Middle frontal gyrus (tissue), 1 donor: ENCODE measurements at regions not wholly inside any gene's neighbourhood (a gene's known extent, or its start where the extent isn't known, plus 50 kb on each side); places are given as distances from the start of the nearest gene placed in this dataset.
"Not testable (repeated sequence)": the region's sequence is repeated elsewhere in the genome, so short reads cannot be mapped to it uniquely, and the experiment has no call there.

Experiments
- DNase-seq: peaks from one replicate; pipeline ENCODE4 v3.0.0-alpha.2; 2015; ENCODE audit warnings: low spot score; ENCODE audit errors: extremely low spot score

DNA sequence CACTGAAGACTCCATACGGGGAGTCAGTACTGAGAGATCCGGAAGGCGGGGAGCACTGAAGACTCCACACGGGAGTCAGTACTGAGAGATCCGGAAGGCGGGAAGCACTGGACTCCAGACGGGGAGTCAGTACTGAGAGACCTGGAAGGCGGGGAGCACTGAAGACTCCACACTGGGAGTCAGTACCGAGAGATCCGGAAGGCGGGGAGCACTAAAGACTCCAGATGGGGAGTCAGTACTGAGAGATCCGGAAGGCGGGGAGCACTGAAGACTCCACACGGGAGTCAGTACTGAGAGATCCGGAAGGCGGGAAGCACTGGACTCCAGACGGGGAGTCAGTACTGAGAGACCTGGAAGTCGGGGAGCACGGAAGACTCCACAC lies 77.2 kb downstream of the DLL1 start:
- not testable (repeated sequence) for DNase-seq

DNA sequence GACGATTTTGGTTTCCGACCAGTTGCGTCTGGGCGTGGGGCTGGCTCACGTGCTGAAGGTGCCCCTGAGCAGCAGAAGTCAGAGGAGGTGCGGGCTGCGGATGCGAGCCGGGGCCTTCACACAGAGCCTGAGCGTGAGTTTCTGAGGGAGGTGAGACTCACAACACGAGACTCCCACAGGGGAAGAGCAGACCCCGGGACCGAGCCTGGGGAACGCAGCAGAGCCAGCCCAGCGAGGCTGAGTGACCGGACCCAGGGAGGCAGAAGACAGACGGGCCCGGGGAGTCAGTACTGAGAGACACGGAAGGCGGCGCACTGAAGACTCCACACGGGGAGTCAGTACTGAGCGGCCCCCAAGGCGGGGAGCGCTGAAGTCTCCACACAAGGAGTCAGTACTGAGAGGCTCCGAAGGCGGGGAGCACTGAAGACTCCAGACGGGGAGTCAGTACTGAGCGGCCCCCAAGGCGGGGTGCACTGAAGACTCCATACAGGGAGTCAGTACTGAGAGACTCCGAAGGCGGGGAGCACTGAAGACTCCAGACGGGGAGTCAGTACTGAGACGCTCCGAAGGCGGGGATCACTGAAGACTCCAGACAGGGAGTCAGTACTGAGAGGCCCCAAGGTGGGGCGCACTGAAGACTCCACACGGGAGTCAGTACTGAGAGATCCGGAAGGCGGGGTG lies 77.8 kb downstream of the DLL1 start:
- no peak for DNase-seq

DNA sequence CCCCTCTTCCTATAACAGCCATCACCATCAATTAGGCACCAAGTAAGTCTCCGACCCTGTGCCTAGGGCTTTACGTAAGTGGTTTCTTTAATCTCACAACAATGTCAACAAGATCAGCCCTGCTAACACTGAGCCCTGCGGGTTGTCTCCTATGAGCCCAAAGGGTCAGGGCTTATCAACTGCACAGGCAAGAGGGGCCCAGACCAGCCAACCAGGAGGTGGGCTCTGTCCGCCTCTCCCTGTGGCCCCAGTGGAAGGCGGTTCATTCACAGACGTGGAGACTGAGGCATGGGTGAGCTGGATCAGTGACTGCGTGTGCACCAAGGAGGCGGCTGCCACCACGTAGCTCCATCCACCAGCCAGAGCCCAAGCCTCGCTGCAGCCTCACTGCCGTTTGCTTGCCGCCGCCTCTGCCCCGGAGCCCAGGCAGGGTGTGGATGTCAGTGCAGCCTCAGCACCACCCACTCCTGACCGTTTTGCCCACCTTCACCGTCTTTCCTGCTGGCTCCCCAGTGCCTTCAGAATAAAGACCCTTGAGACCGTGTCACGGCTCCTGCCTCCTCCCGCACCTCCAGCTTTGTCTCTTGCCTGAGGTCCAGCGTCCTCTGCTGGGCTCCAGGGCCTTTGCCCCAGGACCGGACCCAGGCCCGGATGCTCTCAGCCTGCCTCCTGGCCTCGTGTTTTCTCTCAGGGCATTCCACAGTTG lies 78.7 kb downstream of the DLL1 start:
- DNase-seq: no peak

GRCh38 chr6:170211404-170212025 lies 79.4 kb downstream of the DLL1 start:
- DNase-seq: no peak

DNA sequence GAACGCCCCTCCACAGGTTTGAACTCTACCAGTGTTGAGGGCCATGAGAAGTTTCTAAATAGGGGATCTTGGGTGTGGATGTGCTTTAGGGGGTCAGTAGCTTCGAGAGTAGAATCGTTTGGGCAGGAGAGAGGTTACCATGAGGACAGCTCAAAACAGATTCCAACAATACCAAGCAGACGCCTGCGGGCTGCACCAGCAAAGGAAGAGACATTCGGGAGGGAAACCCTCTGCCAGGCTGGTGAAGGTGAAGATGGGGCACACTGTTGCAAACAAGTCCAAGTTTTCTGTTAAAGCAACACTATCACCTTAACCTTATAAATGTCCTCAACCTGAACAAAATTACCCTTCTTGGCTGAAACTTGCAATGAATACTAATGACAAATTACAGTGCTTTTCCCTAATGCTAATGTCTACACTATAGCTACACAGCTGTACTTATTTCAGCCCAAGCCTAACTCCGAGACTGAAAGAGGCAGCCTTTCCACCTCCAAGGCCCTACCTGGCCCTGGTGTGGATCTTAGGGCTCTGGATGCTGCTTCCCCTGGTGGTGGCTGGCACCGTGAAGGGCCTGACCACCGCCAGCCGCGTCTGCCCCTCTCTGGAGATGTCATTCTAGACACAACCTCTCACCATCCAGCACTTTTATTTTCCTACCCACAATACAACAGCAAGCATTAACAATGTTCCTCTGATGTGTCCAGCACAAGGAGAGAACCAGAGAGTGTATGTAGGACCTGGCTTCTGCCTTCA lies 80.1 kb downstream of the DLL1 start:
- DNase-seq: no peak

DNA sequence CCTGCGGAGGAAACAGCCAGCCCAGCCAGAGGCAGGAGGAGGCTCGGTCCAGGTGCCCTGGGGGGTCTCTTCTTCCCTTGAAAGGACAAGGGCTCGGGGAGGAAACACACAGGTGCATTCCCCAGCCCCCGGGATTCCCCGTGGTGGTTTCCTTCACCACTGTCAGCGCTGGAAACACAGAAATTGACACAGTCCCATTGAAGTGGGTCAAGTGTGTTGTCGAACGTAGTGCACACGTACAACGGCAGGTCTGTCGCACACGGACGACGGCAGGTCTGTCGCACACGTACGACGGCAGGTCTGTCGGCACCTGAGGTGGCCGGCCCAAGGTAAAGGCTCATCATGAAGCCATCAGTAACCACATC lies 80.9 kb downstream of the DLL1 start:
- no peak for DNase-seq

DNA sequence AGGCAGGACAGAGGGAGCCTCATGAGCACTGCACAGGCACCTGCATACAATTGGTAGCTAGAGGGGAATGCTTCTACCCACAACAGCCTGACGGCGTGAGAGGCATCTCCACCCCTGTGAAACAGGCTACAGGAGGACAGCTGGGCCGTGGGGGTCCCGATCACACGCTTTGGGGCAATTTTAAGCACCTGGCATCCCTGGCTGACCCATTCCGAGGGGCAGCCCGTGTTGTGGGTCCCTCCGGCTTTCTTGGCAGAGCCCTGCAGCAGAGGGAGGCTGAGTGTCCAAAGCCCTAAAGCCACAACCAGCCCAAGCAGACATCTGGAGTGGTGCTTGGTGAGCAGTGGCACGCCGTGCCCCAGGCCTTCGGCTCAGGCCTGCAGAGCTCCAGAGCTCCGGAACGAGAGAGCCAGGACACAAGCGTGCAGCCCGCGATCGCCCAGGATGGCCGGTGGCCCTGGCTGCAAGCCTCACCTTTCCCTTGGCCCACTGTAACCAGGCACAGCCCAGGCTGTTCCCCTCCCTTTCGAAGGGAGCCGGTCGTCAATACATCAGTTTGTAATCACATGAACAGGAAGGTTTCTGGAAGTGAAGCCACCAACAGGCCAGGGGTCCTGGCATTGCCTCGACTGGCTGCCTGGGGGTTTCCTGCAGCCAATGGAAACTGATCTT lies 81.4 kb downstream of the DLL1 start:
- DNase-seq: no peak

- no peak for DNase-seq
Measured at GRCh38 chr6:170208651-170209353, 82.1 kb downstream of the DLL1 start.

GRCh38 chr6:170208182-170208601 lies 82.7 kb downstream of the DLL1 start:
- no peak for DNase-seq

- DNase-seq: no peak
Measured at GRCh38 chr6:170207586-170208181, 83.2 kb downstream of the DLL1 start.

DNA sequence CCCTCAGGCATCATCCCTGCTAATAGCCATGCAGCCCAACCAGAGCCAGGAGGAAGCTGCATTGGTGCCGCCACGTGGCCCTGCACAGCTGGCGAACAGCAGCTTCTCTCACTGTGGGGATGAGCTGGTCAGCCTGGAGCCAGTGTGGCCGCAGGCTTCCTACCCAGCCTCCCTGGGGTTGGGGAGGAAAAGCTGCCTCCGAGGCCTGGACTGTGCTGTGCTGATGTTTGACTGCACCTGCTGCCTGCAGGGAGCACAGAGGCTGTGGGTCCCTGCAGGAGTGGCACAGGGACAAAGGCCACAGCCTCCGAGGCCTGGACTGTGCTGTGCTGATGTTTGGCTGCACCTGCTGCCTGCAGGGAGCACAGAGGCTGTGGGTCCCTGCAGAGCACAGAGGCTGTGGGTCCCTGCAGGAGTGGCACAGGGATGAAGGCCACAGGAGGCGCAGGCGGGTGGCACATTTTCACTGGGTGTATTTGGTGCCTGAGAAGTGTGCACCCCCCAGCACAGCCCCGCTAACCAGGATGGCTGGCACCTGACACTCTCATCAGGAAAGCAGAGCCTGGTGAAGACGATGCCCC lies 83.9 kb downstream of the DLL1 start:
- DNase-seq: no peak

GRCh38 chr6:170206317-170206621 lies 84.6 kb downstream of the DLL1 start:
- no peak for DNase-seq

DNA sequence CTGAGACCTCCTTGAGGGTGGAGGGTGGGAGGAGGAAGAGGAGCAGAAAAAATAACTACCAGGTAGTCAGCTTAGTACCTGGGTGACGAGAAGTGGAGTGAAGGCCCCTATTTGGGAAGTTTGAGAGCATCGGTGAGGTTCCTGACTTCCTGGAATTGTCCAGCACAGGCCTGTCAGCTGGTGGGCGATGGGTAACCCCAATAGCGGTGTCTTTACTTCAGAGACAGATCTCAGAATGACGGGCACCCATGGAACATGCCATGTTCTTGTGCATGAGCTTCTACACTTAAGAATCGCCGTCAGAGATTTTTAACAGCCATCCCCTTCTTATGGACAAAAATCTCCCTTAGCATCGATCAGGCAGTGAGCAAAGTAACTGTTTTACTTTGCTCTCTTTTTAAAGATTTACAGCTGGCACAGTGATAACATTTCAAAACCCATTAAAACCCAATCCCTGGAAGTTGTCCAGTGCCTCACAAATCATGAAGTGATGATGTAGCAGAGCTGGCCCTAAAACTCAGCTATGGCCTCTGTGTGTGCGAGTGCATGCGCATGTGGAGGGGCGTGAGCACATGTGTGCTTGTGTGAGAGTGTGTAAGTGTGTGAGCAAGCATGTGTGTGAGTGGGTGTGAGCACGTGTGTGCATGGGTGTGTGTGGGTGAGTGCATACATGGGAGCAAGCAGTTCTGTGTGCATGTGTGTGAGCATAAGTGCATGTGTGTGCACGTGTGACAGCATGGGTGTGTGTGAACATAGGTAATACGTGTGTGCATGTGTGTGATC lies 85.2 kb downstream of the DLL1 start:
- DNase-seq: no peak

GRCh38 chr6:170205126-170205525 lies 85.8 kb downstream of the DLL1 start:
- DNase-seq: no peak

GRCh38 chr6:170203212-170203611 lies 87.7 kb downstream of the DLL1 start:
- DNase-seq: no peak

- DNase-seq: no peak
Measured at GRCh38 chr6:170202416-170203135, 88.3 kb downstream of the DLL1 start.

DNA sequence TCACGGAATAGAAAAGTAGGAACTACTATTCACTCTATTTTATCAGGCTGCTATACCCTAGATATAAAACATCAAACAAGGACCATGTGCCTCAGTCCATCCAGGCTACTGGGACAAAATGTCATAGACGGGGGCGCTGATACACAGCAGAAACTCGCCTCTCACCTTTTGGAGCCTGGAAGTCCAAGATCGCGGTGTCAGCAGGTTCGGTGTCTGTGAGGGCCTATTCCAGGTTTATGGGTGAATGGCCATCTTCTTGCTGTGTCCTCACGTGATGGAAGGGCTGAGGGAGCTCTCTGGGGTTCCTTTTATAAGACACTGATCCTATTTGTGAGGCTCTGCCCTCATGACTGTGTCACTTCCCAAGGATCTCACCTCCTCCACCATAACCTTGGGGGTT lies 89.5 kb downstream of the DLL1 start:
- no peak for DNase-seq

DNA sequence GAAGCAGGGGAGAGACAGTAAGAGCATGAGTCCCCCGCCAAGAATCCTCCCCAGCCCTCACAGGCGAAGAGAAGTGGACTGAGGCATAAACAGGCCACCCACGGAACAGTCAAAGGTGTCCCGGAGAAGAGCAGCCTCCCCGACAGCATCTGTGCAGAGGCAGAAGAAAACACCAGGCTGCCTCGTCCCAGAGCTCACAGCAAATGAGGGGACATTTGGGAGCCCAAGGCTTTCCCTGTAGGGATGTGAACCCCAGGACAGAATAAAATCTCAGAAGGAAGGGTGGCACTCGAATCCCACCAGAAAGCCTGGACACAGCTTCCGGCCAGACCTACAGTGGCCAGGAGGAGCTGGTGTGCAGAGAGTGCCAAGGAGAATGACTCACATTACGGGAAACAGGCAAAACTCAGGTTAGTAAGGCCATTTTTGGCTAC lies 90.4 kb downstream of the DLL1 start:
- no peak for DNase-seq

- no peak for DNase-seq
Measured at GRCh38 chr6:170199716-170200115, 91.2 kb downstream of the DLL1 start.
